Renal pelvis (tissue), 1 donor: ENCODE measurements at regions not wholly inside any gene's neighbourhood (a gene's known extent, or its start where the extent isn't known, plus 50 kb on each side); places are given as distances from the start of the nearest gene placed in this dataset.

Experiments used
- DNase-seq: peaks from one replicate; pipeline ENCODE4 v3.0.0-alpha.2; 2013

- peak; percentile 3 for DNase-seq
Observed at GRCh38 chrX:113741744-113742143, 842.1 kb upstream of the HTR2C start.

DNA sequence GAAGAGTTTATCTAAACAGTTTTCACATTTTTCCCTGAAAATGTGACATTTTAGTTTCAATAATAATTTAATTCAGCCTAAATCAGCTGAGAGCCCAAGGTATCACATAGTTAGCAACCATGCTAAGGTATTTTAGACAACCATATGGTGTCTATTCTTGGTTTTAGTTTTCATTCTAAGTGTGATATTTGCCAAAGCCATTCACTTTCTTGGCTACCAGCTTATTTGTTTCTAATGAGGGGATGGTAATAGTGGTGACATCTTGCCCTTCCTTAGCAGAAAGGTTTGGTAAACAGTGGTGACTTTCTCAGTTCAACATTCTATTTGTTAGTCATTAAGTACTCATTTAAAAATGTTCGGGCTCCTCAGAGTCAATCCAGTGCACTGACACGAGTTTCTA, 854.9 kb upstream of the HTR2C start:
- DNase-seq, result no peak

- DNase-seq, result no peak
Observed at GRCh38 chrX:113726898-113727297, 857.0 kb upstream of the HTR2C start.

- DNase-seq, result no peak
Observed at GRCh38 chrX:113726466-113726865, 857.4 kb upstream of the HTR2C start.

DNA sequence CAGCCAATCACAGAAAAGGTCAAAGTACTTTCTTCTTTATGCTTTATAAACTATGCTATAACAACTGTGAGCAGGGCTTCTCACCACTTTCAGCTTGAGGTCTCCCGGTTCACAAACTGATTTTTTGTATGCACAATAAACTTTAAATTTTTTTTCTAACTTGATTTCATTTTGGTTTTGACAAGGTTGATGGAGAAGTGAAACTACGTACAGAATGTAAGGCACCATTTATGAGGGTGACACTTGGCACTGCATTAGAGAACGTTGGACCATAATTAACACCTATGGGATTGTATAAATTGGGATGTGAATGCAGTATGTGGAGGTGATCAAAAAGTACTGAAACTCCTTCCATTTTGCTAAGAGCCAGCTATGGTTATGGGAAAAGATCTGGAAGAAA, 857.9 kb upstream of the HTR2C start:
- no peak for DNase-seq

GRCh38 chrX:113699939-113700338, 859.3 kb upstream of the AMOT start:
- DNase-seq, result no peak

GRCh38 chrX:113675278-113675677, 834.6 kb upstream of the AMOT start:
- DNase-seq, result no peak

DNA sequence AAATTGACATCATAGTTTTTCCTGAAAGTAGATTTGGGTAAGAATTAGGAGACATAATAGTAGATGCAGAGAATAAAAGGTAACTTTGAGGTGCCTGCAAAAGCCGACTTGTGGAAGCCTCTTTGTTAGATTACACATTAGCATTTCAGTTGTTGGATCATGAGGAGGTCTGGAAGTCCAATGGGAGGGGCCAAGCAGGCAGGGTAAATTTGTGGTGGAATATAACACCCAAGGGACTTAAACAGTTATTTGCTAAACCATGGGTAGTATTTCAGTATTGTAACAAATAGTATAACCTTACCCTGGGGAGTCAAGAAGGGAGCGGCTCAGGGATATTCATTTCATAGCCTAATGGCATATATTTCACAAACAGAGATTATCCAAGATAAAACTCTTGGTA, 810.7 kb upstream of the AMOT start:
- DNase-seq, result no peak

DNA sequence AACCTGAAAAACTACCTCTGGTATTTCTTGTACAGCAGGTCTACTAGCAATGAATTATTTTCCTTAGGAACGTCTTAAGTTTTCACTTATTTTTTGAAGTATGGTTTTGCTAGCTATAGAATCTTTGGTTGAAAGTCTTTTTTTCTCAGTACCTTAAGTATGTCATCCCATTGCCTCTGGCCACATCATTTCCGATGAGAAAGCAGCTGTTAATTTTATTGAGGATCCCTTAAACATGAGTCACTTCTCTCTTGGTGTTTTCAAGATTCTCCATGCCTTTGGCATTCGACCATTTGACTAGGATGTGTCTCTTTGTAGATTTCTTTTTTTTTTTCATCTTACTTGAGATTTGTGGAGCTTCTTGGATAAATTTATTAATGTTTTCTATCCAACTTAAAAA, 803.8 kb upstream of the AMOT start:
- DNase-seq, result no peak

- DNase-seq, result no peak
Observed at GRCh38 chrX:113634565-113634964, 793.9 kb upstream of the AMOT start.

- DNase-seq, result no peak
Observed at GRCh38 chrX:113629326-113629725, 788.7 kb upstream of the AMOT start.

- no peak for DNase-seq
Observed at GRCh38 chrX:113594123-113594841, 753.7 kb upstream of the AMOT start.

DNA sequence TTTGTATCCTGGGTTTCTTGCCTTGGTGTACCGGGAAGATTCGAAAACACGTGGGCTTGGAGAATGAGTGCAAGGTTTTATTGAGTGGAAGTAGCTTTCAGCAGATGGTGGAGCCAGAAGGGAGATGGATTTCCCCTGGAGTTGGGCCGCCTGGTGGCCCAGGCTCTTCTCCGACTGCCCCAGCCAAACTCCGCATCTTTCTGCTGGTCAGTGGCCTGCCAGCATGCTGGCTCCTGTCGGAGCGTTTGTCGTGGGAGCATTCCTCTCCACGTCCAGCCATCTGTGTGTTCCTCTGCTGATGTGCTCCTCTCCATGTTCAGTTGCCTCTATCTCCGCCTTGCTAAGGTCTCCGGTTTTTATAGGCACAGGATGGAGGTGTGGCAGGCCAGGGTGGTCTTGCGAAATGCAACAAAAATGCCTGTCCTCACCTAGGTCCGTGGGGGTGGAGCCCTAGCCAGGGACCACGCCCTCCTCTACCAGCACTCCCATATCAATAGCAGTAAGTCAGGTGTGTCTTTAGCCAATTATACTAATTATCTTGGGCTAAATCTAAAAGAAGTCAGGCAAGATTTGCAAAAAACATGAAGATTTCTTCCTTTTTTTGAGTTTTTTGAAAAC, 745.8 kb upstream of the AMOT start:
- DNase-seq, result no peak

GRCh38 chrX:113580486-113580885, 739.9 kb upstream of the AMOT start:
- DNase-seq, result no peak

- no peak for DNase-seq
Observed at GRCh38 chrX:113558576-113558975, 717.9 kb upstream of the AMOT start.

- DNase-seq, result no peak
Observed at GRCh38 chrX:113551919-113552318, 711.3 kb upstream of the AMOT start.

- DNase-seq, result no peak
Observed at GRCh38 chrX:113548308-113549015, 707.8 kb upstream of the AMOT start.

- DNase-seq, result no peak
Observed at GRCh38 chrX:113545040-113545439, 704.4 kb upstream of the AMOT start.

- no peak for DNase-seq
Observed at GRCh38 chrX:113539599-113540356, 699.1 kb upstream of the AMOT start.

- no peak for DNase-seq
Observed at GRCh38 chrX:113529426-113530013, 688.9 kb upstream of the AMOT start.

DNA sequence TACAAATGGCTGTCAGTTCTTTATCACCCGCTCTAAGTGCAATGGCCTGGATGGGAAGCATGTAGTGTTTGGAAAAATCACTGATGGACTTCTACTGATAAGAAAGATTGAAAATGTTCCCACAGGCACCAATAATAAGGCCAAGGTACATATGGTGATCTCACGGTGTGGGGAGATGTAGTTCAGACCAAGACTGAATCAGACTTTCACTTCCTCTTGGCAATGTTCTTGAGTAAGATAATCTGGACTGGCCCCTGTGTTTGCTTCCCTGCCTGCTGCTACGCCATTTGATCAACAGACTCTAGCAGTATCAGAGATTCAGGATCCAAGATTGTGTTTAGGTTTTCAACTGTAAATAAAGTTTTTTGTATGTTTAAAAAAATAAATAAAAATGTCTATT, 682.2 kb upstream of the AMOT start:
- no peak for DNase-seq

GRCh38 chrX:113514906-113515305, 674.3 kb upstream of the AMOT start:
- DNase-seq, result no peak
